ENCODE measurements at regions not wholly inside any gene's neighbourhood (a gene's known extent, or its start where the extent isn't known, plus 50 kb on each side); places are given as distances from the start of the nearest gene placed in this dataset.

DNA sequence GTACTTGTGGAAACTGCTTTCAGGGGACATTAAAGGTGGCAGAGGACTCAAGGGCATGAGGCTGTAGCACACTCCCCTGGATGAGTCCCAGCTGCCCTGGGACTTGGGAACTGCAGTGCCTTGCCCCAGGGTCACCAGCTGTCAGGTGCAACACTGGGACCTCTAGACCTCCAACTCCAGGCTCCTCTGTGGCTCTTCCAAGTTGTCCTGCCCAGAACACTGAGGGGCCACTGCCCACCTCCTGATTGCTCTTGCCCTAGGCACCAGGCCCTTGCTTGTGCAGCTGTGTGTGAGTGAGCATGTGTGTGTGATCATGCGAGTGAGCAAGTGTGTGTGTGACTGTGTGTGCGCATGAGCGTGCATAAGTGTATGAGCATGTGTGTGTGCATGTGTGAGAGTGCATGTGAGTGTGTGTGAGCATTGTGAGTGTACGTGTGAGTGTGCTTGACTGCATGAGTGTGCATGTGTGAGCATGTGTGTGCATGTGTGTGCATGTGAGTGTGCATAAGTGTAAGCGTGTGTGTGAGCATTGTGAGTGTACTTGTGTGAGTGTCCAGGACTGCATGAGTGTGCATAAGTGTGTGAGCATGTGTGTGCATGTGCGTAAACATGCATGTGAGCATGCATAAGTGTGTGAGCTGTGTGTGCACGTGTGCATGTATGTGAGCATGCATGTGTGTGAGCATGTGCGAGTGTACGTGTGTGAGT is 301.5 kb downstream of the NDUFA10 start:
- dilution Hi-C loops (cut with MboI; ENCODE audit: extremely low pct_ligation_motif_present, low sequenced_read_pairs), result no loop called here
- FAIRE-seq (no peak), DNase-seq (ENCODE audit: low read depth, low spot score) (no peak)

DNA sequence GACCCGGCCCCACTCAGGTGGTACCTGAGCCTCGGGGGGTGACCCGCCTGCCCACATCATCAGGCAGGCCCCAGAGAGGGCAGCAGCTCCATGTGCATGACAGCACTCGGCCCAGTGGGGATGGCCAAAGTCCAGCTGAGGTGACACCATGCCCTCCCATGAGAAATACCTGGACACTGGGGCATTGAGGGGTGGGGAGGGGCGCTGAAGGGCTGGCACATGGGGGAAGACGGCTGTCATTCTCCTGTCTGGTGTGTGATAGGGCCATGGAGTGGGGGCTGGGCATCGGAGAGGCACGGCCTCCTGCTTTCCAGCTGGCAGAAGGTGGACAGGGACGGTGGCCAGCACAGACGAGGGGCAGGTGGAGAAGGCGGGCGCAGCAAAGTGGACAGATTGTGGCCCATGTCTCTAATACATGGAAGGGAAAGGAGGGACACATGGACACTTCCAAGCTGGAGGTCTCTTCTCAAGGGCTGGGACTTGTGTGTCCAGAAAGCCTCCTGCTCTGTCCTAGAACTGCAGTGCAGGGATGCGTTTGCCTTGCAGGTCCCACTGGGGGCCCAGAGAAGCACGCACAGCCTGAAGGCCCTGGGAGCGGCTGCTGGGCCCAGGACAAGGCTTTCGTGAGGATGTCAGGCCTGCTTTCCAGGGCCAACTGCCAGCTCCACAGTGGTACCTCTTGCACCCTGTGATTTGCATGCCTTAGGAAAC is 302.2 kb downstream of the NDUFA10 start:
- H4K20me1 ChIP-seq (ENCODE audit: control insufficient read depth, extremely low read depth, insufficient read depth, low read length), result no peaks in the 10 kb centered on the region
- H3K9me3 ChIP-seq (ENCODE audit: control insufficient read depth, low read depth, low read length), result peaks cover 3% of the 10 kb centered on the region
- no peak overlapping the region for H3K4me2 ChIP-seq (ENCODE audit: control insufficient read depth, extremely low read depth, insufficient read depth, low read depth, low read length)
- H3K27me3 ChIP-seq (ENCODE audit: control insufficient read depth, extremely low read depth, insufficient read depth, low read length), result peaks cover 15% of the 10 kb centered on the region
- no peak overlapping the region for H3K27ac ChIP-seq (ENCODE audit: control insufficient read depth, insufficient read depth, low read length)
- FAIRE-seq (no peak), DNase-seq (ENCODE audit: low read depth, low spot score) (no peak)
- H3K9me1 ChIP-seq (ENCODE audit: control insufficient read depth, extremely low read depth, insufficient read depth, low read length), result no peaks in the 10 kb centered on the region
- no peaks in the 10 kb centered on the region for H3K36me3 ChIP-seq (ENCODE audit: control insufficient read depth in 2 of 2, extremely low read depth in 1 of 2, insufficient read depth in 2 of 2, low read length in 2 of 2)
- no peak overlapping the region for H3K9ac ChIP-seq (ENCODE audit: control insufficient read depth, extremely low read depth, insufficient read depth, low read length)
- TF ChIP-seq, protein P1, sequence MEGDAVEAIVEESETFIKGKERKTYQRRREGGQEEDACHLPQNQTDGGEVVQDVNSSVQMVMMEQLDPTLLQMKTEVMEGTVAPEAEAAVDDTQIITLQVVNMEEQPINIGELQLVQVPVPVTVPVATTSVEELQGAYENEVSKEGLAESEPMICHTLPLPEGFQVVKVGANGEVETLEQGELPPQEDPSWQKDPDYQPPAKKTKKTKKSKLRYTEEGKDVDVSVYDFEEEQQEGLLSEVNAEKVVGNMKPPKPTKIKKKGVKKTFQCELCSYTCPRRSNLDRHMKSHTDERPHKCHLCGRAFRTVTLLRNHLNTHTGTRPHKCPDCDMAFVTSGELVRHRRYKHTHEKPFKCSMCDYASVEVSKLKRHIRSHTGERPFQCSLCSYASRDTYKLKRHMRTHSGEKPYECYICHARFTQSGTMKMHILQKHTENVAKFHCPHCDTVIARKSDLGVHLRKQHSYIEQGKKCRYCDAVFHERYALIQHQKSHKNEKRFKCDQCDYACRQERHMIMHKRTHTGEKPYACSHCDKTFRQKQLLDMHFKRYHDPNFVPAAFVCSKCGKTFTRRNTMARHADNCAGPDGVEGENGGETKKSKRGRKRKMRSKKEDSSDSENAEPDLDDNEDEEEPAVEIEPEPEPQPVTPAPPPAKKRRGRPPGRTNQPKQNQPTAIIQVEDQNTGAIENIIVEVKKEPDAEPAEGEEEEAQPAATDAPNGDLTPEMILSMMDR (optimal IDR thresholded peaks at IDR 0.05 in 1 of 3, IDR thresholded peaks at IDR 0.05 in 1 of 3, conservative IDR thresholded peaks at IDR 0.05 in 1 of 3; ENCODE audit: extremely low read depth in 1 of 3, insufficient read depth in 2 of 3, low read length in 3 of 3), result no peak
- TF ChIP-seq EZH2 (IDR thresholded peaks at IDR 0.05; ENCODE audit: low read length), result no peak
- H3K79me2 ChIP-seq (ENCODE audit: control insufficient read depth, insufficient read depth, low read length), result no peaks in the 10 kb centered on the region
- no peak overlapping the region for H3K4me3 ChIP-seq (ENCODE audit: control insufficient read depth in 2 of 3, extremely low read depth in 1 of 3, insufficient read depth in 2 of 3, low read depth in 1 of 3, low read length in 3 of 3)
- dilution Hi-C loops (cut with MboI; ENCODE audit: extremely low pct_ligation_motif_present, low sequenced_read_pairs), result no loop called here
- H3K4me1 ChIP-seq (ENCODE audit: control insufficient read depth, extremely low read depth, insufficient read depth, low read length), result no peaks in the 10 kb centered on the region
- no peak overlapping the region for H2AFZ ChIP-seq (ENCODE audit: control insufficient read depth, low read length)

More for the DNA sequence above, 301.5 kb downstream of the NDUFA10 start:
- peaks cover 3% of the 10 kb centered on the region for H3K9me3 ChIP-seq (ENCODE audit: control insufficient read depth, low read depth, low read length)
- no peak overlapping the region for H3K27ac ChIP-seq (ENCODE audit: control insufficient read depth, insufficient read depth, low read length)
- no peak for TF ChIP-seq EZH2 (IDR thresholded peaks at IDR 0.05; ENCODE audit: low read length)
- TF ChIP-seq, protein P1 (optimal IDR thresholded peaks at IDR 0.05 in 1 of 3, IDR thresholded peaks at IDR 0.05 in 1 of 3, conservative IDR thresholded peaks at IDR 0.05 in 1 of 3; ENCODE audit: extremely low read depth in 1 of 3, insufficient read depth in 2 of 3, low read length in 3 of 3), result no peak
- H3K27me3 ChIP-seq (ENCODE audit: control insufficient read depth, extremely low read depth, insufficient read depth, low read length), result peaks cover 15% of the 10 kb centered on the region
- no peaks in the 10 kb centered on the region for H3K36me3 ChIP-seq (ENCODE audit: control insufficient read depth in 2 of 2, extremely low read depth in 1 of 2, insufficient read depth in 2 of 2, low read length in 2 of 2)
- H3K4me3 ChIP-seq (ENCODE audit: control insufficient read depth in 2 of 3, extremely low read depth in 1 of 3, insufficient read depth in 2 of 3, low read depth in 1 of 3, low read length in 3 of 3), result no peak overlapping the region
- no peaks in the 10 kb centered on the region for H4K20me1 ChIP-seq (ENCODE audit: control insufficient read depth, extremely low read depth, insufficient read depth, low read length)
- H2AFZ ChIP-seq (ENCODE audit: control insufficient read depth, low read length), result no peak overlapping the region
- no peaks in the 10 kb centered on the region for H3K9me1 ChIP-seq (ENCODE audit: control insufficient read depth, extremely low read depth, insufficient read depth, low read length)
- H3K4me2 ChIP-seq (ENCODE audit: control insufficient read depth, extremely low read depth, insufficient read depth, low read depth, low read length), result no peak overlapping the region
- H3K9ac ChIP-seq (ENCODE audit: control insufficient read depth, extremely low read depth, insufficient read depth, low read length), result no peak overlapping the region
- H3K4me1 ChIP-seq (ENCODE audit: control insufficient read depth, extremely low read depth, insufficient read depth, low read length), result no peaks in the 10 kb centered on the region
- H3K79me2 ChIP-seq (ENCODE audit: control insufficient read depth, insufficient read depth, low read length), result no peaks in the 10 kb centered on the region

Data from keratinocyte (primary cell).